ENCODE measurements at regions not wholly inside any gene's neighbourhood (a gene's known extent, or its start where the extent isn't known, plus 50 kb on each side); places are given as distances from the start of the nearest gene placed in this dataset.

- no peak overlapping the region for H3K4me3 Mint-ChIP-seq
- no peaks in the 10 kb centered on the region for H3K36me3 Mint-ChIP-seq
- no peak for DNase-seq (ENCODE audit: low spot score in 2 of 2, unreplicated experiment in 2 of 2)
- no peak overlapping the region for H3K27ac Mint-ChIP-seq
- H3K27me3 Mint-ChIP-seq (ENCODE audit: low read depth), result no peaks in the 10 kb centered on the region
- no peaks in the 10 kb centered on the region for H3K9me3 Mint-ChIP-seq
- no peak for TF ChIP-seq CTCF (IDR thresholded peaks at IDR 0.05; ENCODE audit: unreplicated experiment)
- peaks cover 5% of the 10 kb centered on the region for H3K4me1 Mint-ChIP-seq
Measured at GRCh38 chr4:156662921-156663320, 308.7 kb downstream of the PDGFC start.

- DNase-seq (ENCODE audit: low spot score in 2 of 2, unreplicated experiment in 2 of 2), result no peak
- Mint-ChIP-seq H3K36me3 (no peaks in the 10 kb centered on the region), H3K27me3 (ENCODE audit: low read depth) (no peaks in the 10 kb centered on the region), H3K9me3 (no peaks in the 10 kb centered on the region), H3K4me3 (no peak overlapping the region), H3K27ac (no peak overlapping the region), H3K4me1 (peaks cover 13% of the 10 kb centered on the region)
- no peak for TF ChIP-seq CTCF (IDR thresholded peaks at IDR 0.05; ENCODE audit: unreplicated experiment)
Measured at GRCh38 chr4:156661555-156661954, 310.0 kb downstream of the PDGFC start.

- no peak for DNase-seq (ENCODE audit: low spot score in 2 of 2, unreplicated experiment in 2 of 2)
- peaks cover 16% of the 10 kb centered on the region for H3K4me1 Mint-ChIP-seq
- H3K27me3 Mint-ChIP-seq (ENCODE audit: low read depth), result no peaks in the 10 kb centered on the region
- H3K4me3 Mint-ChIP-seq, result no peak overlapping the region
- no peak for TF ChIP-seq CTCF (IDR thresholded peaks at IDR 0.05; ENCODE audit: unreplicated experiment)
- no peak overlapping the region for H3K27ac Mint-ChIP-seq
- no peaks in the 10 kb centered on the region for H3K9me3 Mint-ChIP-seq
- no peaks in the 10 kb centered on the region for H3K36me3 Mint-ChIP-seq
Measured at GRCh38 chr4:156660465-156660864, 311.1 kb downstream of the PDGFC start.

- DNase-seq (ENCODE audit: low spot score in 2 of 2, unreplicated experiment in 2 of 2), result no peak
- Mint-ChIP-seq H3K9me3 (no peaks in the 10 kb centered on the region), H3K27me3 (ENCODE audit: low read depth) (no peaks in the 10 kb centered on the region), H3K4me1 (peaks cover 16% of the 10 kb centered on the region), H3K27ac (no peak overlapping the region), H3K36me3 (no peaks in the 10 kb centered on the region), H3K4me3 (no peak overlapping the region)
- TF ChIP-seq CTCF (IDR thresholded peaks at IDR 0.05; ENCODE audit: unreplicated experiment), result no peak
Measured at GRCh38 chr4:156659983-156660382, 311.6 kb downstream of the PDGFC start.

- Mint-ChIP-seq H3K4me1 (peaks cover 16% of the 10 kb centered on the region), H3K4me3 (no peak overlapping the region), H3K27me3 (ENCODE audit: low read depth) (no peaks in the 10 kb centered on the region), H3K9me3 (peaks cover 2% of the 10 kb centered on the region), H3K36me3 (no peaks in the 10 kb centered on the region), H3K27ac (no peak overlapping the region)
- no peak for TF ChIP-seq CTCF (IDR thresholded peaks at IDR 0.05; ENCODE audit: unreplicated experiment)
- DNase-seq (ENCODE audit: low spot score in 2 of 2, unreplicated experiment in 2 of 2), result no peak
Measured at GRCh38 chr4:156659570-156659969, 312.0 kb downstream of the PDGFC start.

GRCh38 chr4:156656896-156657295, 314.7 kb downstream of the PDGFC start:
- Mint-ChIP-seq H3K9me3 (peaks cover 10% of the 10 kb centered on the region), H3K27me3 (ENCODE audit: low read depth) (no peaks in the 10 kb centered on the region), H3K4me3 (no peak overlapping the region), H3K27ac (peak overlapping the region; percentile 86), H3K4me1 (peaks cover 13% of the 10 kb centered on the region), H3K36me3 (no peaks in the 10 kb centered on the region)
- TF ChIP-seq CTCF (IDR thresholded peaks at IDR 0.05; ENCODE audit: unreplicated experiment), result no peak
- DNase-seq (ENCODE audit: low spot score in 2 of 2, unreplicated experiment in 2 of 2), result no peak

All from mesothelial cell of epicardium (in vitro differentiated cells).